ENCODE measurements at regions not wholly inside any gene's neighbourhood (a gene's known extent, or its start where the extent isn't known, plus 50 kb on each side); places are given as distances from the start of the nearest gene placed in this dataset.

DNA sequence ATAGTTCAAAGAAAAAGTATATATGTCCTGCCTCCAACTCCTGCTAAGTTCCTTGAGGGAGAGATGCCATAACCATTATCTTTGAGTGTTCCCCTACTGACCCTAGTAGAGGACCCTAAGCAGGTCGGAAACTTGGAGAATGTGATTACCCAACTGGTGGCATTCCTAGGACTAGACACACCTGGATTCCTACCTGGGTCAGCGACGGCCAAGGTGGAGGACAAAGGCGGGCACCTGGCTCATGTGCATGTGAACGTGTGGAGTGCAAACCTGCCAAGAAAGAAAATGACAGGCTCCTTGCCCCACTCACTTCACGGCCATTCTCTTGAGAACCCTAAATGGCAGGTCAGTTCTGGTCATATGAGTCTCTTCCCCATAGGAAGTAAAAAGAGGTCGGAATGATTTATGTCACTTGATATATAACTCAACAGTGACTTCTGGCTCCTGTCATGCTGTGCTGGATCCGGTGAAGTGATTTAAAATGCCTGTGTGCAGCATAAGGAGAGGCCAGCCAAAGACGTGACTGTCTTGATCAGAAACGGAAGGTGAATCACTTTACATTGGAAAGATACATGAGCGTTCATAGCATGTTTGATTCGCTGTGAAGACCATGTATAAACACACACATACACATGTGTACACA lies 371.6 kb downstream of the EIPR1 start:
- no peak for DNase-seq (ENCODE audit: extremely low read depth in 1 of 2, low read depth in 1 of 2)

DNA sequence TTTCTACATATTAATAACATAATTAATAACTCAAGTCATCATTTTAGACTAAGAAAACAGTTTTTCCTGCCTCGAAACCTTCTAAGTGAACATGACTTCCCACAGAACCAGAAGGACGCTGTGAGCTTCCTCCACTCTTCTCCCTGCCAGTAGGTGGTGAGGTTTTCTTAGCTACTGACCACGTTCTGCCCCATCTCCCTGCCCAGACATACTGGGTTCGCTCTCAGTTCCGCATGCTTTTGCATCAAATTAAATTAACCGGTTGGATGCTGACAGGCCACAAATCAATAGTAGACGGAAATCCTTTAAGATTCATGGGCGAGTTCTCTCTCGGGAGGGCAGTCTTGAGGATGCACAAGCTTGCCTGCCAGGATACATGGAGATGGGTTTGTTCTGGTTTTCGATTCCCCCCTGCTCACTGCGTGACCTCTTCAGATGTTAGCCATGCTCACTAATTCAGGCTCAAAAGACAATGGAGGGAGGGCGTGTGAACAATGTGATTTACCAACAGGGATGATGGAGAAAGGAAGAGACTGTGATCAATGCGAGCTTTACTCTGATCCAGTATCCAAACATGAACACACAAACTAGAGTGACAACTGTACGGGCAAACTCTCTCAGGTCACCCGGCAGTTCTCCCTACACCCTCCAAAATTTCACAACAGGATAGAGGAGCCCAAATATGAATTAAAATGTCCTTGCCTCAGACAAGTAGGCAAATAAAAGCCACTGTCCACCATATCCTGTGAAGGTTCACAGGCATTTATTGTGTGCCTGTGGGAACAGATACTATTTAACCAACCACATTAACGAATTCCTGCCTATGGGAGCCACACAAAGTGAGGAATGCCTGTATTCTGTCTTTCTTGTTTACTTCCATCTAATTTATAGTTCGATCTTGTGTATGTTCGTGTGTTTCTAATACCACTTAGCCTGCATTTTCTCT lies 375.7 kb downstream of the EIPR1 start:
- no peak for DNase-seq (ENCODE audit: extremely low read depth in 1 of 2, low read depth in 1 of 2)

DNA sequence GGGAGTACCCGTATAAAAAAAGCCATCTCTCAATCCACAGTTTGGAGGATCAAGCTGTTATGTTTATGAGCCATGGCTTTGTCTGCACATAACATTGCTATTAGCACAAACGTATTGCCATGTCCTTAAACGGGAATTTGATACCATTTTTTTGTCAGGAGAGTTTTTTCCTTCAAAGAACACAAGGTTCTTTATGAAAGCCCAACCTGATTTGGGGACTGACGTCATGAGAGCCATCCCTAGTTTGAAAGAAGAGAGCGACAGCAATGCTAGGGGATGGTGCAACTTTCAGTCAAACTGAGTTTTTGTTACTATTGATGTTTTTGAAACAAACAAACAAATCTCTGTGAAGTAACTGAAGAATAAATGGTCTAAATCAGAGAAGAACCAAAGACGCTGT lies 376.6 kb downstream of the EIPR1 start:
- no peak for DNase-seq (ENCODE audit: extremely low read depth in 1 of 2, low read depth in 1 of 2)

DNA sequence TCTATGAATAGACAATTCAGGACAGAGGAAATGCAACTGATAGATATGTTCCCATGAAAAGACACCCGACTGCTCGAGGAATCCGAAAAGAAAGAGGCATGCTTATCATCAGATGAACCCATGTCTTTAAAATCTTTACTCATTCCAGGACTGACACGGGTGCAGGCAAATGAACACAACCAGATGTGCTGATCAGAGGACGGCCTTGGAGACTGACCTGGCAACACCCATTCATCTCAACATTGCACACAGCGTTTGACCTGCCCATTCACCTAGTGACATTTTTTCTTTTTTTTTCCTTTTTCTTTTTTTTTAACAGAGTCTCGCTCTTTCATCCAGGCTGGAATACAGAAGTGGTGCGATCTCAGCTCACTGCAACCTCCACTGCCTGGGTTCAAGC lies 377.5 kb downstream of the EIPR1 start:
- DNase-seq (ENCODE audit: extremely low read depth in 1 of 2, low read depth in 1 of 2): no peak

DNA sequence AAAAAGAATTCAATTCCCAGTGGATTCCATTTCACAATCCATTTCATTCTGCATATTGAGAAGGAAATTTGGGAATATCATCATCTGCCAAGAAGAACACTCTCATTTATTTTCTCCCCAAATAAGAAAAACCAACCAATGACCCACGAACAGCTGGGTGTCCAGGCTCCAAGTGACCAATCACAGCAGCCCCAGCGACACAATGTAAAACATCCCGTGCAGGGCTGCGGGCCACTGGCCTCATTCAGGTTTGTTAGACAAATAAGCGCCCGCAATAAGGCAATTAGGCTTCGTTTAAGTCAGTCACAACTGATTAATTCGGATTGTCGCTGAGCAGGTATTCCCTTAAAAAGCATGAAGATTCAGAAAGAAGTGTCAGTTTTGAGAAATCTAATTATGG lies 378.6 kb downstream of the EIPR1 start:
- no peak for DNase-seq (ENCODE audit: extremely low read depth in 1 of 2, low read depth in 1 of 2)

DNA sequence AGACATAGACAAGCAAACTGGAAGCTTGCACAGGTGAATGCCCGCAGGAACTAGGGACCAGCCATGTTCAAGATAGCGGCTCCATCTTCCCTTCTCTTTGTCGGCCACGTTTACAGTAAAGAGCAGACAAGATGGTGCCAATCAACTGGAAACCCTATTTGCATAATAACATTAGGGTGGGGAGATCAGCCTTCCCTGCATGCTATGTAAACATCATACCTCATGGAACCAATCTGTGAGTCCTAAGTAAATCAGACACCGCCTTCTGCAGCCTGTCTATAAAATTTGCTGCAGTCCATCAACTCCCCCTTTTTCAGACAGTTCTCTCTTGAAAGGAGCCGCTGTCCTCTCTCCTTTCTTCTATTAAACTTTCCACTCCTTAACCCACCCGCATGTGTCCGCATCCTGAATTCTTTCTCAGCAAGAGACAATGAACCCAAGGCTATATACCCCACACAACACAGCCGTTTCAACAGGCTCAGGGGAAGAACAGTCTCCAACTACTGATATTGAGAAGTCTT lies 384.4 kb downstream of the EIPR1 start:
- DNase-seq (ENCODE audit: extremely low read depth in 1 of 2, low read depth in 1 of 2): no peak

DNA sequence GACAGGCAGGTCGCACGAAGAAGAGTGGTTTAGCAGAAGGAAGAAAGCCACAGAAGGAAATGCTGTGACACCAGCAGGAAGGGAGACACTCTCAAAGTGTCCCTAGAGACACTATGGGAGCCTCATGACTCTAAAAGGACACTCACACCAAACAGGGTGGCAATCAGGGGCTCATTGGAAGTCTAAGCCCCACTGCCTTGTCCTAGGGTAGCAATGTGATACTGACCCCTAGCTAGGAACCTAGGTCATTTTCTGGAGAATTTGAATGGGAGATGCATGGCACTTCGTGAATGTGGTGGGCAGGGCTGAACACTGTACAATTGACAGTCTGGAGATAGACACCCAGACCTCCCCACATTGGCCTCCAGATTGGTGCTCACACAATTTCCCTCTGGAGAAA lies 385.0 kb downstream of the EIPR1 start:
- DNase-seq (ENCODE audit: extremely low read depth in 1 of 2, low read depth in 1 of 2): no peak

DNA sequence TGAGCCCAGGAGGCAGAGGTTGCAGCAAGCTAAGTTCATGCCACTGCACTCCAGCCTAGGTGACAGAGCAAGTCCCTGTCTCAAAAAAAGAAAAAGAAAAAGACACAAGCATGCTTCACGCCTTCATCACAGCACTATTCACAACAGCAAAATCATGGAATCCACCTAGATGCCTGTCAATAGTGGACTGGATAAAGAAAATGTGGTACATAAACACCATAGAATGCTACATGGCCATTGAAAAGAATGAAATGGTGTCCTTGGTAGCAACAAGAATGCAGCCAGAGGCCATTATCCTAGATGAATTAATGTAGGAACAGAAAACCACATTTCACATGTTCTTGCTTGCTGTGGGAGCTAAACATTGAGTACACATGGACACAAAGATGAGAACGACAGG lies 392.6 kb downstream of the EIPR1 start:
- DNase-seq (ENCODE audit: extremely low read depth in 1 of 2, low read depth in 1 of 2): no peak

DNA sequence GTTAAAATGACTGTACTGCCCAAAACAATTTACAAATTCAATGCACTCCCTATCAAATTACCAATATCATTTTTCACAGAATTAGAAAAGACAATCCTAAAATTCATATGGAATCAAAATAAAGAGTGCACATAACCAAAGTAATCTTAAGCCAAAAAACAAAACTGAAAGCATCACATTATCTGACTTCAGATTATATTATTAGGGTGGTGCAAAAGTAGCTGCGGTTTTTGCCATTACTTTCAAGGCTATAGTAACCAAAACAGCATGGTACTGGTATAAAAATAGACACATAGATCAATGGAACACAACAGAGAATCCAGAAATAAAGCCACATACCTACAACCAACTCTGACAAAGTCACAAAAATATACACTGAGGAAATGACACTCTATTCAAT lies 396.6 kb downstream of the EIPR1 start:
- DNase-seq (ENCODE audit: extremely low read depth in 1 of 2, low read depth in 1 of 2): no peak

DNA sequence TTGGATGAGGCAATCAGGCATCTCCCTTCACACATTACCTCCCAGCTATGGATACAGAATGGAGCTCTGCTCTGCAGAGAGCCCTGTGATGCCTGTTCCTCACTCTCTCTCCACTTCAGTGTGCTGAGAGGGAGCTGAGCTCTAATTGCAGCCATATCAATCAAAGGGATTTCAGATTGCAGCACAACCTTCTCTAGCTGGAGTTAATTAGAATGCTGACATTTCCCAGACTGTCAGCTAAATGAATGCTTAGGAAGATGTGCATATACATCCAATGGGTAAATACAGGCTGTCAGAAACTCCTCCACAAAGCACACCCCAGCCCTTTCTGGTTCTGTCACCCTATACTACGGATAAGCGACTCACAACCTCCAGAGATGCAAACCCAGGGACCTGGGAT lies 402.6 kb downstream of the EIPR1 start:
- DNase-seq (ENCODE audit: extremely low read depth in 1 of 2, low read depth in 1 of 2): no peak

DNA sequence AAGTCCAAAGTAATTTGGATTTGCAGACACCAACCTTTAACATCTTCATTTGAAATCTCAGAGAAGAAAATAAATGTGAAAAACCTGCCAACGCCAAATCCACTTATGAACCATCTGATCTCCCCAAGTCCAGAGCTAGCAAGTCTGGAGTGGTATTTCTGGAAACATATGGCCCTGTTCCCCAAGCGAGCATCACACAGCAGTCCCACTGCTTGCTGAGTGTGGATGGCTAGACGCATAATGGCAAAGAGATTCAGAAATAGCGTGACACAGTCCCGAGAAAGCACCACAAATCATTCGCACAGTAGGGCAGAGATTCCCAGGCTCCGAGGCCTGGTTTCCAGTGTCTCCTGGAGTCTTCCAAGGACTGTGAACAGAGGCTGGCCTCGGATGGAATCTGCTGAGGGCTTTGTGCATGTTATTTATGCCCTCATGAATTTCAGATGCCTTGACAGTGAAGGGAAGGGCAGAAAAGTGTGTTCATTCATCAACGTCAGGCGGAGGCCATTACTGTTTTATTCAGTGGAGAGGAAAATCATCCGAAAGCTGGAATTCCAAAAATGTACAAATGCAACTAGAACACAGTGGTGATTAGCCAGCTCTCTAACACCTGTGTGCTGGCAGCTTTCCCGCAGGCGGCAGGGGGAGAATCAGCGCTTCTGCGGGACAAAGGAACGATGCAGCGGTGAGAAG lies 417.0 kb downstream of the EIPR1 start:
- no peak for DNase-seq (ENCODE audit: extremely low read depth in 1 of 2, low read depth in 1 of 2)

DNA sequence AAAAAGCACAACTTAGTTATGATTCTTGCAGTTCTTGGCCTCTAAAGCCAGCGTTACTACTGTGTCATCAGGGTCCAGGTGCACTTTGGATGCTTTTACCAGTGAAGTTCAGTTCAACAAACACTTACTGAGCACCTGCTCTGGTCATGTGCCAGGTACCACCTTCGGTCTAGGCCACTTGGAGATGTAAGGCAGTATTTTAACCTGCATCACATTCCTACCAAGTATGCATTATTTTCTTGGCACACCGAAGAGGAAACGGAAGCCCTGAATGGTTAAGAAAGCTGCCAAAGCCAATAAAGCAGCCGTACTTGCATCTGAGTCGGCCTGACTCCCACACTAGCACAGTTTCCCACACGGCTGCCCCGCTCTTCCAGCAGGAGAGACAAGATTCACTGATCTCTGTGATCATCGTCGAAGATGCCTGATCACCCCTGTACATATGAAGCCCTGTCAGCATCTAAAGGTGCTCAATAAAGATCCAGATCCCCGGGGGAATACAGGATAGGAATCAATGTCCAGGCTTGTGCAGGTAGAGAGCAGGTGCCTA lies 427.1 kb downstream of the EIPR1 start:
- DNase-seq (ENCODE audit: extremely low read depth in 1 of 2, low read depth in 1 of 2): no peak

DNA sequence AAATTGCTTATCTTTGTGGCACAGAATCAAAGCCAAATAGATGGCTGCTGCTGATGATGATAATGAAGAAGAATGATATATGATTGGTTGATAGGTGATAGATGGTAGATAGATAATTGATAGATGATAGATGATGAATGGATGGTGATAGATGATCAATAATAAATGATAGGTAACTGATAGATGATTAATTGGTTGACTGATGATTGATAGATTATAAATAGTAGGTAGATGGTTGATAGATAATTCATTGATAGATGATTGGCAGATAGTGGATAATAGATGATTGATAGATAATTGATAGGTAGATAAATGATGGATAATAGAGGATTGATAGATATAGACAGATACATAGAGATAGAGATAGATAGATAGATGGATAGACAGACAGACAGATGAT lies 430.2 kb downstream of the EIPR1 start:
- DNase-seq (ENCODE audit: extremely low read depth in 1 of 2, low read depth in 1 of 2): no peak

DNA sequence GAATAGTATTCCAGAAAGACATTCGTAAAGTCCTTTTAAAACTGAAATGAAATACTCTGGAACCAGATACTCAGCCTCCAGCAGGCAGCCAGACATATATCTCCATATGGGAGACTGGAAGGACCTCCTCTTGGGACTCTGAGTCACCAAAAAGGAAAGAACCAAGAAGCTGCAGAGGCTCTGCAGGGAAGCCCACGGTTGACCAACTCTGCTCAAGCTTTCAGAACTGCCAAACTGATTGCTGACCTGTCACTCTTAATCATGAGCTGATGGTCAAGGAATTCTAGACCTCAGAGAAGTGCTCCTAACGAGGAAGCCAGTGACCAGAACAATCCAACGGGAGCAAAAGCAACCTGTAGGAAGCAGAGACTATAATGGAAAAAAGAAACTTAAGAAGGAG lies 434.7 kb downstream of the EIPR1 start:
- DNase-seq (ENCODE audit: extremely low read depth in 1 of 2, low read depth in 1 of 2): no peak

DNA sequence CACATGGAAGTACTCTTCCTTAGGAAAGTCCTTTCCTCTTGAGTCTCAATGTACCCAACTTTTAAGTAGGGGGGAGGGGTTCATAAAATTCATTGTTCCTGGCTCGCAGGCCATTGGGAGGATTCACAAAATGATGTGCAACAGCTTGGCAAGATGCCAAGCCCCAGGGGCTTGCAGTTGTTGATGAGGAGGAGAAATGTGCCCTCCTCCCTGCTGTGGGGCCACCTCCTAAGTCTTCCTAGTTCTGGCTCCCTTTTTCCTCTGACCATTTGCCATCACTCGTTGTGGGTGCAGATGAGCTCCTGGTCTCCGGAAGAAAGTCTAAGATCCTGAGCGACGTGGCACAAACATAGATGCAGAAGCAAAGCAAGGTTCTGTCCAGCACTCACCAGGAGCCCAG lies 435.4 kb downstream of the EIPR1 start:
- DNase-seq (ENCODE audit: extremely low read depth in 1 of 2, low read depth in 1 of 2): no peak

DNA sequence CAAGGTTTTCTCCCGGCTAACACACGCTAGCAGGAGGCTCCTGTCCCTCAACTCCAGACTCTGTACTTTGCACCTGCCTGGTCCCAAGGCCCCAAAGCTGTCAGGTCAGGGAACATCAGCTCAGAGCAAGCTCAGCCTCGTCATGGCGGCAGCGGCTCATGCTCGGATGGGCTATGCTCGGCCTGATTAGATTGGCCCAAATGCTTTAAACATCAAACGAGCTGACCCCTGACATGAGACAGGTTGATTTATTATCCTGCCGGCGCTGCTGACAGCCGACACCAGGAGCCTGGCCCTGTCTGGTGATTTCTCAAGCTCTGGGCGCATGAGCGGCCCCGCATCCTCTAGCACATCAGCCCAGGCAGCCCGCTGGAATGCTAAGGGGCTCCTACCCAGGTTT lies 436.4 kb downstream of the EIPR1 start:
- no peak for DNase-seq (ENCODE audit: extremely low read depth in 1 of 2, low read depth in 1 of 2)

DNA sequence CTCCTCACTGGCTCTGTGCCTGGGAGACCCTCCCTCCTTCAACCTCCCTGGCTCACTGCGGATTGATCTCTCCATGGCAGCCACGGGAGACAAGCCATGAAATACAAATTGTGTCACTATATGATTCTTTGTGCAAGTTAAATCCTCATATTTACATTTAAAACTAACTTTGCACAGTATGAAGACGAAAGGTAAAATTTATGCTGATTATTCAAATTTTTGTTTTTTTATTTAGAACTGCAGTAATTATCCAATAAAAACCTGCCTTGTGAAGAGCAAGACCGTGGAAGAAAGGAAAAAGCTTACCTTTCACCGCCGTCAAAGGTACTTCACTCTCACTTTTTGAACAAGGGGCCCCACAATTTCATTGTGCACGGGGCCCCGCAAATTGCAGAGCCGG lies 436.9 kb downstream of the EIPR1 start:
- no peak for DNase-seq (ENCODE audit: extremely low read depth in 1 of 2, low read depth in 1 of 2)

DNA sequence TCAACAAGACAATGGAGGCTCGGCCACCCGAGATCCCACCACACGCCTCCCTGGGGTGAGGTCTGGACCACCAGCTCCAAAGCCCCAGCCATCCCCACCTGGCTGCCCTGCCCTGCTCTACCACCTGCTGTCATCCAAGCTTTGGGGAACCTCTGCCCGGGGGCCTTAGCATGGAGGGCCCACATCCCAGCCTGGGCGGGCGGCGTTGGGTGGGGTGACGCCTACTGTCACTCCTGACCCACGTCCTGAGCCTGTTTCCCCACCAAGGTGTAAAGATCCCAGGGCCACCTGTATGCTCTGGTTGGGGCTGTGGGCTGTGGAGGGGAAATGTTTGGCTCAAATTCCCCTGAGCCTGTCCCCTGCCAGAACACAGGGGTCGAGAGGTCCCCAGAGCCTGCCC lies 437.6 kb downstream of the EIPR1 start:
- DNase-seq (ENCODE audit: extremely low read depth in 1 of 2, low read depth in 1 of 2): no peak

DNA sequence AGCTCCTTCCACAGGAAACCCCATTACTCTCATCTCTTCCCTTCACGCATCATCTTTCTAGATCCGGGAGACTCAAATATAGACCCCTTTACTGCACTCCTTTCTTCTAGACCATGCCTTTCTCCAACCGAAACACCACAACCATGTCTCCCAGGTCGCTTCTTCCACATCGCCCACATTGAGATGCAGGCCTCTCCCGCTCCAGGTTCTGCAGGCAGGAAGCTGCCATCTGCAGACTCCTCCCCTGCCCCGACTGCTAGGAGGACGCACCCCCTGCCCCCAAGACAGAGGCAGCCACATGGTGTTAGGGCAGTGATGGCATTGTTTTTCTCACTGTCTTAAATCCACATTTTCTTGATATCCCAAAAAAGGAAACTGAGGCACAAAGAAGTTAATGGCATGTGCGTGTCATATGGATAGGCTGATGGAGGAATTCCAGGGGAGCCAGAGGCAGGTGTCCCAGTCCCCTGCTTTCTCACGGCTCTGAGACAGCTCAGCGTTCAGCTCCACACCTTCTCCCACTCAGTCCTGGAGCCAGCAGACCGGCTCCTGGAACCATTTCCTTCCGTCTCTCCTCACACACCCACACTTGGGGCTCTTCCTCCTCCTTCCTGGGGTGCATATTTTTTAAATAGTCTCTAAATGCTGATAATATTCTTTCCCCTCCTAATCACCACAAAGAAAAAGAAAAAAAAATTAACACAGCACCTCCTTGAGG lies 438.4 kb downstream of the EIPR1 start:
- no peak for DNase-seq (ENCODE audit: extremely low read depth in 1 of 2, low read depth in 1 of 2)

DNA sequence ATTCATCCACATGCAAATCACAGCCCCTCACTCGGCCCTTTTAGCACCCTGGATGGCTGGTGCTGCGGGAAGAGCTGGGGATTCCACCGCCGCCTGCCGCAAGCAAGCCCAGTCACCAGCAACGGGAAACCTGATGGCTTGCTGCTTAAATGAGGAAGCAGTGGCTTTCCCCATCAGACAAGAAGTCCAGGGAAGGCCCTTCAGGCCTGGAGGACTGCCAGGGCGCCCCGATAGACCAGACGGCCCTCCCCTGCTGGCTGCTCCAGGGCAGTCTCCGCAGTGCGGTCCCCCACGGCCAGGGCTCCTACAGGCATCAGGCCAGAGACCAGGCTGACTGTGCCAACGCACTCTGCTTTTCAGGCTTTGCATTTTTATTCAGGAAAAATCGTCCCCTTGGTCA lies 439.1 kb downstream of the EIPR1 start:
- no peak for DNase-seq (ENCODE audit: extremely low read depth in 1 of 2, low read depth in 1 of 2)

Measured in activated CD8-positive, alpha-beta memory T cell treated with anti-CD3 and anti-CD28 coated beads for 1 hour (primary cell).